ENCODE measurements at regions not wholly inside any gene's neighbourhood (a gene's known extent, or its start where the extent isn't known, plus 50 kb on each side); places are given as distances from the start of the nearest gene placed in this dataset.
"Not testable (repeated sequence)": the region's sequence is repeated elsewhere in the genome, so short reads cannot be mapped to it uniquely, and the experiment has no call there.

DNA sequence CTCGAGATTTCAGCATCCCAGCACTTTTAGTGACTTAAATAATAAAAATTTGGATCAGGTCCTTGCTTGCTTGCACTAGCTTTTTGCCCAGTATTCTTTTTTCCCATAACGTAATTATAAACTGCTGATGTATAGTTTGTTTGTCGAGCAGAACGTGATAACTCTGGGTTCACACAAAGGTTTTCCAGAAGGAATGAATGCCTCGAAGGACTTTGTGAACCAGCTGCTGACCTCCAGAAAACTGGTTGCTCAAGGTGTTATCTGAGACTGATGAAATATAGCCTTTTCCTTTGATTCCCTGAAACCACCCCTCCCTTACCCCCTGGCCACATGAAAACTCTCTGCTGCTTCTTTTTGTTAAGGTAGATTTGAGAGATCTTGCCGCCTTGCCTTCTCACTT lies 229.1 kb upstream of the CARD18 start:
- ATAC-seq = peak in 2 of 4 donors; percentile 55 to 62
- FAIRE-seq = no peak
- no peaks in the 10 kb centered on the region for H3K27me3 ChIP-seq
- no peak overlapping the region for H3K4me3 ChIP-seq
- H3K9me3 ChIP-seq = no peaks in the 10 kb centered on the region
- intact Hi-C loops (cut with DNase I) = no loop called here
- H3K36me3 ChIP-seq = no peaks in the 10 kb centered on the region
- TF ChIP-seq, protein P1, sequence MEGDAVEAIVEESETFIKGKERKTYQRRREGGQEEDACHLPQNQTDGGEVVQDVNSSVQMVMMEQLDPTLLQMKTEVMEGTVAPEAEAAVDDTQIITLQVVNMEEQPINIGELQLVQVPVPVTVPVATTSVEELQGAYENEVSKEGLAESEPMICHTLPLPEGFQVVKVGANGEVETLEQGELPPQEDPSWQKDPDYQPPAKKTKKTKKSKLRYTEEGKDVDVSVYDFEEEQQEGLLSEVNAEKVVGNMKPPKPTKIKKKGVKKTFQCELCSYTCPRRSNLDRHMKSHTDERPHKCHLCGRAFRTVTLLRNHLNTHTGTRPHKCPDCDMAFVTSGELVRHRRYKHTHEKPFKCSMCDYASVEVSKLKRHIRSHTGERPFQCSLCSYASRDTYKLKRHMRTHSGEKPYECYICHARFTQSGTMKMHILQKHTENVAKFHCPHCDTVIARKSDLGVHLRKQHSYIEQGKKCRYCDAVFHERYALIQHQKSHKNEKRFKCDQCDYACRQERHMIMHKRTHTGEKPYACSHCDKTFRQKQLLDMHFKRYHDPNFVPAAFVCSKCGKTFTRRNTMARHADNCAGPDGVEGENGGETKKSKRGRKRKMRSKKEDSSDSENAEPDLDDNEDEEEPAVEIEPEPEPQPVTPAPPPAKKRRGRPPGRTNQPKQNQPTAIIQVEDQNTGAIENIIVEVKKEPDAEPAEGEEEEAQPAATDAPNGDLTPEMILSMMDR (IDR thresholded peaks at IDR 0.05) = no peak
- 8 to 10% methylated on average over 6 of the region's 6 CpGs for WGBS, 2 donors
- H3K27ac ChIP-seq = no peak overlapping the region
- DNase-seq = no peak
- peaks cover 0 to 6% (median 0%) of the 10 kb centered on the region in 3 donors for H3K4me1 ChIP-seq

- no peaks in the 10 kb centered on the region for H3K9me3 ChIP-seq
- H3K36me3 ChIP-seq = no peaks in the 10 kb centered on the region
- no peak for DNase-seq
- intact Hi-C loops (cut with DNase I) = no loop called here
- ATAC-seq = no peak
- no peak for FAIRE-seq
- TF ChIP-seq, protein P1 (IDR thresholded peaks at IDR 0.05) = no peak
- peaks cover 0 to 6% (median 0%) of the 10 kb centered on the region in 3 donors for H3K4me1 ChIP-seq
- H3K27me3 ChIP-seq = no peaks in the 10 kb centered on the region
- no peak overlapping the region for H3K27ac ChIP-seq
- no peak overlapping the region for H3K4me3 ChIP-seq
Measured at GRCh38 chr11:105367129-105367528, 227.6 kb upstream of the CARD18 start.

DNA sequence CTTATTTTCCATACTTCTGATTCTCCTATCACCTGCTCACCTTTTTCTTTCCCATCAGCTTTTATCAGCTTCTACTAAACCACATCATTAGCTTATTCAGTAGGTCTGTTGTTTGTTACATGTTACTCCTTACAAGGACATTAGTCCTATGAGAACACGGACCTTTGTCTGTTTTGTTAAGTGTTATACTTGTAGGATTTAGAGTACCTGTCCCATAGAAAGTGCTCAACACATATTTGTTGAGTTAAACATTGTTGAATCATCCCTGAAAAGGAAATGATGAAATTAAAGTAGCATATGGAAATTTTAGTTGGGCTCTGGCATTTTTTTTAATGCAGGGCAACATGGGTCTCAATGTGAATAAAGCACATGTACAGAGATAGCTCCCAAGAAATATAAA lies 222.1 kb upstream of the CARD18 start:
- ATAC-seq (no peak), FAIRE-seq (no peak), DNase-seq (no peak)
- H3K9me3 ChIP-seq = no peaks in the 10 kb centered on the region
- no peaks in the 10 kb centered on the region for H3K4me1 ChIP-seq
- TF ChIP-seq, protein P1 (IDR thresholded peaks at IDR 0.05) = no peak
- no peak overlapping the region for H3K27ac ChIP-seq
- intact Hi-C loops (cut with DNase I) = no loop called here
- WGBS, 2 donors = 63 to 75% methylated on average over 1 of the region's 1 CpG
- H3K36me3 ChIP-seq = no peaks in the 10 kb centered on the region
- no peaks in the 10 kb centered on the region for H3K27me3 ChIP-seq
- no peak overlapping the region for H3K4me3 ChIP-seq

- no peak for DNase-seq
- Histone ChIP-seq H3K36me3 (no peaks in the 10 kb centered on the region), H3K27me3 (no peaks in the 10 kb centered on the region), H3K4me1 (no peaks in the 10 kb centered on the region), H3K9me3 (no peaks in the 10 kb centered on the region), H3K4me3 (no peak overlapping the region), H3K27ac (no peak overlapping the region)
- intact Hi-C loops (cut with DNase I) = no loop called here
- no peak for ATAC-seq
- TF ChIP-seq, protein P1 (IDR thresholded peaks at IDR 0.05) = no peak
- no peak for FAIRE-seq
- WGBS, 2 donors = 56 to 73% methylated on average over 1 of the region's 1 CpG
Measured at GRCh38 chr11:105357764-105358163, 218.2 kb upstream of the CARD18 start.

GRCh38 chr11:105357146-105357545 lies 217.6 kb upstream of the CARD18 start:
- WGBS, 2 donors = 93 to 100% methylated on average over 1 of the region's 1 CpG
- DNase-seq = no peak
- TF ChIP-seq, protein P1 (IDR thresholded peaks at IDR 0.05) = no peak
- Histone ChIP-seq H3K27ac (no peak overlapping the region), H3K27me3 (no peaks in the 10 kb centered on the region), H3K9me3 (no peaks in the 10 kb centered on the region), H3K4me3 (no peak overlapping the region), H3K36me3 (no peaks in the 10 kb centered on the region), H3K4me1 (no peaks in the 10 kb centered on the region)
- ATAC-seq = no peak
- intact Hi-C loops (cut with DNase I) = no loop called here
- no peak for FAIRE-seq

DNA sequence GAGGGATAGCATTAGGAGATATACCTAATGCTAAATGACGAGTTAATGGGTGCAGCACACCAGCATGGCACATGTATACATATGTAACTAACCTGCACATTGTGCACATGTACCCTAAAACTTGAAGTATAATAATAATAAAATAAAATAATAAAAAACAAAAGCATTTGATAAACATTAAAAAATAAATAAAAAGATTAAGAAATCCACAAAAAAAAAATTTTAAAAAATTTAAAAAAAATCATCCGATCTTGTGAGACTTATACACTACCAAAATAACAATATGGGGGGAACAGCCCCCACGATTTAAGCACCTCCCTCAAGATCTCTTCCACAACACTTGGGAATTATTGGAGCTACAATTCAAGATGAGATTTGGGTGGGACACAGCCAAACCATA lies 210.3 kb upstream of the CARD18 start:
- intact Hi-C loops (cut with DNase I); H3K4me3 ChIP-seq; H3K4me1 ChIP-seq; FAIRE-seq; ATAC-seq; H3K27me3 ChIP-seq; DNase-seq; H3K36me3 ChIP-seq; H3K9me3 ChIP-seq; H3K27ac ChIP-seq: not testable (repeated sequence)
- 76 to 85% methylated on average over 2 of the region's 3 CpGs for WGBS, 2 donors
